Ascending aorta (tissue), 2 donors: ENCODE measurements at regions not wholly inside any gene's neighbourhood (a gene's known extent, or its start where the extent isn't known, plus 50 kb on each side); places are given as distances from the start of the nearest gene placed in this dataset.

Experiments
- DNase-seq, 2 donors: peaks; one replicate each; pipeline ENCODE4 v3.0.0-alpha.2; 2019; ENCODE audit warnings: low spot score in 2 of 2
- H3K27ac ChIP-seq, 2 donors: fragments of 200-600 bp; sonication (generic); one replicate each; pipeline ENCODE4 v1.5.1; 2016 to 2017; ENCODE audit warnings: mild to moderate bottlenecking in 1 of 2
- H3K27me3 ChIP-seq: fragments of 200-600 bp; sonication (generic); one replicate; pipeline ENCODE4 v1.5.1; 2017
- H3K36me3 ChIP-seq, 2 donors: fragments of 200-600 bp; sonication (generic); one replicate each; pipeline ENCODE4 v1.5.1; 2016
- H3K4me1 ChIP-seq, 2 donors: fragments of 200-600 bp; sonication (generic); one replicate each; pipeline ENCODE4 v1.5.1; 2016 to 2017; ENCODE audit warnings: mild to moderate bottlenecking in 1 of 2
- H3K4me3 ChIP-seq, 2 donors: fragments of 200-600 bp; sonication (generic); one replicate each; pipeline ENCODE4 v1.5.1; 2016 to 2017; ENCODE audit warnings: mild to moderate bottlenecking in 1 of 2
- H3K9me3 ChIP-seq, 2 donors: fragments of 200-600 bp; sonication (generic); one replicate each; pipeline ENCODE4 v1.5.1; 2016
- CTCF ChIP-seq, 3 experiments: fragments of 200-600 bp in 2 of 3; fragments of 450-650 bp in 1 of 3; sonication (generic) in 2 of 3; IDR thresholded peaks; one replicate each; pipeline ENCODE4 v1.5.1; 2016 to 2019; ENCODE audit warnings: antibody characterized with exemption in 3 of 3, mild to moderate bottlenecking in 1 of 3, moderate library complexity in 1 of 3
- intact Hi-C: fragments of 100-400 bp; cut with DNase I; formaldehyde crosslinking; loops from one replicate; pipeline ENCODE4 v1.15.1; 2023

GRCh38 chr18:45201489-45201888 lies 413.8 kb upstream of the SLC14A2 start:
- no peaks in the 10 kb centered on the region for H3K36me3 ChIP-seq
- intact Hi-C loops, result no loop called here
- no peak for TF ChIP-seq CTCF (IDR thresholded peaks at IDR 0.05)
- no peaks in the 10 kb centered on the region for H3K4me1 ChIP-seq
- no peaks in the 10 kb centered on the region for H3K27me3 ChIP-seq
- H3K9me3 ChIP-seq, result no peaks in the 10 kb centered on the region
- H3K27ac ChIP-seq, result no peak overlapping the region
- DNase-seq, result no peak
- H3K4me3 ChIP-seq, result no peak overlapping the region

DNA sequence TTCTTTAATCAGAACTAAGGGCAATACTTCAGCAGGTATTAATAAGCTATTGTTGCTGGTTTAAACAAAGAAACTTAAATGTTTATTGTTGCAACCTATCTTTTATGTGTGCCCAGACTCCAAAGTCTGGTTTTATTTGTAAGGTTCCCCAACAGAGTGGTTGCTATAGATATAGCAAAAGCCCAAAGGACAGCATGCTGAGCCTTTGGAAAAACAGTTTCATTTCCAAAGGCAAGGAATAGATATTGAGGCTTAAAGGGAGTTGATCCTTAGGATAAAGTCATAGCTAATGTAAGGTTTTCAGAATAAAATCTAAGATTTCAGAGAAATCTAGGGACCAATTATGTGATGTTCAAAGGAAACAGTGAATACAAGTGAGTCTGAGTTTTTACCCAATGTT lies 413.2 kb upstream of the SLC14A2 start:
- no peak for TF ChIP-seq CTCF (IDR thresholded peaks at IDR 0.05)
- DNase-seq, result no peak
- H3K4me3 ChIP-seq, result no peak overlapping the region
- H3K27me3 ChIP-seq, result no peaks in the 10 kb centered on the region
- H3K27ac ChIP-seq, result no peak overlapping the region
- intact Hi-C loops, result no loop called here
- no peaks in the 10 kb centered on the region for H3K4me1 ChIP-seq
- no peaks in the 10 kb centered on the region for H3K36me3 ChIP-seq
- no peaks in the 10 kb centered on the region for H3K9me3 ChIP-seq

DNA sequence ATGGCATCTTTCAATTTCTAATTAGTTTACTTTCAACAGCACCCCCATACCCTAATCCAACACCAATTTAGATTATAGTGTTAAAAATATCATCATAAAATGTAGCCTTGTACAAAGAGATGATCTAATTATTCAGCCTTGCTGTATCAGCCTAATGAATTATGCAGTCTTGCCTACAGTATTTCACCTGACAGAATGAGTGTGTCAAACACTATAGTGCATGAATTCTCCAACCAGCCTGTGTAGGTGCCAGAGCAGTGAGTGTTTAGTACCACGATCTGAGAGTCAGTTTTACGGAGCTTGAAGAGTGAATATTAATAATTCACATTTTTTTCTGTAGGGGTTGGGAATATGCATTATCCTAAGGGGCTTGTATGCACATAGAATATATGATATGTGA lies 411.6 kb upstream of the SLC14A2 start:
- no peak overlapping the region for H3K4me3 ChIP-seq
- intact Hi-C loops, result no loop called here
- TF ChIP-seq CTCF (IDR thresholded peaks at IDR 0.05), result no peak

GRCh38 chr18:45207328-45207727 lies 407.9 kb upstream of the SLC14A2 start:
- Histone ChIP-seq H3K9me3 (no peaks in the 10 kb centered on the region), H3K4me1 (no peaks in the 10 kb centered on the region), H3K27ac (no peak overlapping the region), H3K27me3 (no peaks in the 10 kb centered on the region), H3K4me3 (no peak overlapping the region), H3K36me3 (no peaks in the 10 kb centered on the region)
- intact Hi-C loops, result no loop called here
- no peak for DNase-seq
- no peak for TF ChIP-seq CTCF (IDR thresholded peaks at IDR 0.05)

More for the DNA sequence above, 411.6 kb upstream of the SLC14A2 start:
- DNase-seq, result no peak
- no peak overlapping the region for H3K27ac ChIP-seq
- H3K4me1 ChIP-seq, result no peaks in the 10 kb centered on the region
- no peaks in the 10 kb centered on the region for H3K36me3 ChIP-seq
- no peaks in the 10 kb centered on the region for H3K9me3 ChIP-seq
- H3K27me3 ChIP-seq, result no peaks in the 10 kb centered on the region

DNA sequence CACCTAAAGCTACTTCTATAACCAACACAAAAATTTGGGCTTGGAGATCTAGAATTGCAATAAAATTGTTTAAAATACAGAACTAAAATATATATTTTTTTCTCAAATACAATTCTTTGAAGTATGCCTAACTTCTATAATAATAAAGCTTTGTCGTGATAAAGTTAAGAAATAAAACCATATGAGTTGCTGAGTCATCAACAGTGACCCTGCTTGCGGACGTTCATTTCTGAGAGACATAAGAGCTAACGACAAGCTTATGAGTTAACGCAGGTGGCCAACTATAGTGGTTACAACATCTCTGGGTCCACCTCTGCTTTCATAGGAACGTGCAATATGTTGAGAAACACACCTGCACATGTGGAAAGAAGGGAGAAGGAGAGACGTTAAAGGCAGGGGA lies 407.1 kb upstream of the SLC14A2 start:
- no peaks in the 10 kb centered on the region for H3K4me1 ChIP-seq
- H3K36me3 ChIP-seq, result no peaks in the 10 kb centered on the region
- TF ChIP-seq CTCF (IDR thresholded peaks at IDR 0.05), result no peak
- DNase-seq, result no peak
- H3K4me3 ChIP-seq, result no peak overlapping the region
- no peaks in the 10 kb centered on the region for H3K9me3 ChIP-seq
- intact Hi-C loops, result no loop called here
- no peak overlapping the region for H3K27ac ChIP-seq
- no peaks in the 10 kb centered on the region for H3K27me3 ChIP-seq
